ENCODE measurements at regions not wholly inside any gene's neighbourhood (a gene's known extent, or its start where the extent isn't known, plus 50 kb on each side); places are given as distances from the start of the nearest gene placed in this dataset.
"Not testable (repeated sequence)": the region's sequence is repeated elsewhere in the genome, so short reads cannot be mapped to it uniquely, and the experiment has no call there.

DNA sequence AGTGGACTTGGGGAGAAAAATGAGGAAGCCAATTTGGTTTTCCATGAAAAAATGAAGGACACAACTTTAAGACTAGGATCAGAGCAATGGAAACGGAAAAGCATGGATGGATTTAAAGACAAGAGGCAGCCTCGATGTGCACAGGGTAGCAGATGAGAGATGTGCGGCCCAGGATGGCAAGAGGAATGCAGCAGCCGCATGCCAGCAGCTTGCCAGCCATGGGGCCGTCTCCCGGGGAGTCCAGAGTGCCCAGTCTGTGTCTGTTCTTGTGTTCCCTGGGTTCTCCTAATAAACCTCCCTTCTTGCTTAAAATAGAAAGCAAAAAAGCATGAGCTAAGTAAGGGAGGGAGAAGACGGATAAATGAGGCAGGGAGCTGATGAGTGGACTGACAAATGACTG, 68.0 kb upstream of the IQSEC1 start:
- Histone ChIP-seq H3K9ac (ENCODE audit: low read depth, low read length) (no peak overlapping the region), H3K4me3 (ENCODE audit: low read depth, low read length) (no peak overlapping the region), H3K9me3 (ENCODE audit: control insufficient read depth, insufficient read depth, low read length) (no peaks in the 10 kb centered on the region), H3K36me3 (ENCODE audit: control insufficient read depth, insufficient read depth, low read length) (no peaks in the 10 kb centered on the region), H3K4me1 (ENCODE audit: control insufficient read depth, insufficient read depth, low read length) (no peaks in the 10 kb centered on the region), H3K27me3 (ENCODE audit: control insufficient read depth, insufficient read depth, low read length) (no peaks in the 10 kb centered on the region)

DNA sequence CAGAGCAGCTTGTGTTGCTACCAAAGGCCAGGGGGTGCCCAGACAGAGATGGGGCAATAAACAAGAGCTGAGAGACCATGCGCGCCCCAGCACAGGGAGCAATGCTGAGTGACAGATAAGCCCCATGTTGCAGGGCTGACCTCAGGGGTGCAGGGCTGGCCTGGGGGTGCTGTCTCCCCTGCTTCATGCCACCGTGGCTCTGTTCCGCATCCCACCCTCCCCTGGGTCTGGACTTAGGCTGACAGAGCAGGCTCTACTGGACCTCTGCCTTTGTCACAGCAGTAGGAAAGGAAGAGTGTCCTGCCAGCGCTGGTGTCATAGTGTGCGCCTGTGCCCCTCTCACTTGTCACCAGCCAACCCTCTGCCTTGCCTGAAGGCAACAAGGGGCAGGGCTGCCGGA, 67.4 kb upstream of the IQSEC1 start:
- H3K4me3 ChIP-seq (ENCODE audit: low read depth, low read length), result no peak overlapping the region
- no peaks in the 10 kb centered on the region for H3K27me3 ChIP-seq (ENCODE audit: control insufficient read depth, insufficient read depth, low read length)
- H3K4me1 ChIP-seq (ENCODE audit: control insufficient read depth, insufficient read depth, low read length), result no peaks in the 10 kb centered on the region
- no peaks in the 10 kb centered on the region for H3K9me3 ChIP-seq (ENCODE audit: control insufficient read depth, insufficient read depth, low read length)
- no peak overlapping the region for H3K9ac ChIP-seq (ENCODE audit: low read depth, low read length)
- no peaks in the 10 kb centered on the region for H3K36me3 ChIP-seq (ENCODE audit: control insufficient read depth, insufficient read depth, low read length)

DNA sequence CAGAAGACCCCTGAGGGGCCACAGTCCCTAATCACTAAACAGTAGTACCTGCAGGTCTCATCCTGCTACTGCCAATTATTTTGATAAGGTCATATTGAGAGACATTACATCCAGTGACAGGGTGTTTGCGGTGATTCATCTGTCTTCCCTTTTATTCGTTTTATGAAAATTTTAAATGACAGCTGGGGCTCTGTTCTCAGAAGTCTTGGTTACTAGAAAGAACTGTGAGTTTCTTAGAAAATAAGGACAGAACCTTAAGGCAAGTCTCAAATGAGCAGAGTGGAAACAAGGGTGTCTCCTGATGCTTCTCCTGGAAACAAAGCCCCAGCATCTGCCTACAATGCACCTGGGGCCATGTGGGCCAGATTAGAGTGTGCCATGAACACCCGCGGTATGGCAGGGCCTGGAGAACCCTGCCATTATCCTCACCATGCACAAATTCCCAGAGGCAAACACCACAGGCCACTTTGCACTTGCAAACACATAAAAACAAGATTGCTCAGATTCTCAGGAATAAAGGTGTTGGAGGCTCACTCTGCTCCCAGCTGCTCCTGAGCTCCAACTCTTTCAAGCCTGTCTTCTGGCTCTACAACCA, 66.3 kb upstream of the IQSEC1 start:
- H3K36me3 ChIP-seq (ENCODE audit: control insufficient read depth, insufficient read depth, low read length), result no peaks in the 10 kb centered on the region
- no peak overlapping the region for H3K9ac ChIP-seq (ENCODE audit: low read depth, low read length)
- no peak overlapping the region for H3K4me3 ChIP-seq (ENCODE audit: low read depth, low read length)
- no peaks in the 10 kb centered on the region for H3K27me3 ChIP-seq (ENCODE audit: control insufficient read depth, insufficient read depth, low read length)
- no peaks in the 10 kb centered on the region for H3K4me1 ChIP-seq (ENCODE audit: control insufficient read depth, insufficient read depth, low read length)
- H3K9me3 ChIP-seq (ENCODE audit: control insufficient read depth, insufficient read depth, low read length), result no peaks in the 10 kb centered on the region

DNA sequence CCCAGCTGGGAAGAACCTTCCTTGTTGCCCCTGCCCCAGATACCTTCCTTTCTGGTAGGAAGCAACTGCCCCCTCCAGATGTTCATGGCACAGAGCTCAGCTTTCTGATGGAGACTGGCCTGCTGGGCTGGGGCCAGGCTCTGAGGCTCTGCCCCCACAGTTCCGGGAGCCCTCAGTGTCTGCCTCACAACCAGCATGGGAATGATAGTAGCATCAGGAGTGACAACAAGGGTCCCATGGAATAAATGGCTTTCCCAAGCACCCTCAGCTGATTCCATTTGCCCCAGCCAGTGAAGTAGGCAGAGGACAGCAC, 65.6 kb upstream of the IQSEC1 start:
- Histone ChIP-seq H3K36me3 (ENCODE audit: control insufficient read depth, insufficient read depth, low read length) (no peaks in the 10 kb centered on the region), H3K9ac (ENCODE audit: low read depth, low read length) (no peak overlapping the region), H3K4me1 (ENCODE audit: control insufficient read depth, insufficient read depth, low read length) (no peaks in the 10 kb centered on the region), H3K27me3 (ENCODE audit: control insufficient read depth, insufficient read depth, low read length) (no peaks in the 10 kb centered on the region), H3K4me3 (ENCODE audit: low read depth, low read length) (no peak overlapping the region), H3K9me3 (ENCODE audit: control insufficient read depth, insufficient read depth, low read length) (no peaks in the 10 kb centered on the region)

DNA sequence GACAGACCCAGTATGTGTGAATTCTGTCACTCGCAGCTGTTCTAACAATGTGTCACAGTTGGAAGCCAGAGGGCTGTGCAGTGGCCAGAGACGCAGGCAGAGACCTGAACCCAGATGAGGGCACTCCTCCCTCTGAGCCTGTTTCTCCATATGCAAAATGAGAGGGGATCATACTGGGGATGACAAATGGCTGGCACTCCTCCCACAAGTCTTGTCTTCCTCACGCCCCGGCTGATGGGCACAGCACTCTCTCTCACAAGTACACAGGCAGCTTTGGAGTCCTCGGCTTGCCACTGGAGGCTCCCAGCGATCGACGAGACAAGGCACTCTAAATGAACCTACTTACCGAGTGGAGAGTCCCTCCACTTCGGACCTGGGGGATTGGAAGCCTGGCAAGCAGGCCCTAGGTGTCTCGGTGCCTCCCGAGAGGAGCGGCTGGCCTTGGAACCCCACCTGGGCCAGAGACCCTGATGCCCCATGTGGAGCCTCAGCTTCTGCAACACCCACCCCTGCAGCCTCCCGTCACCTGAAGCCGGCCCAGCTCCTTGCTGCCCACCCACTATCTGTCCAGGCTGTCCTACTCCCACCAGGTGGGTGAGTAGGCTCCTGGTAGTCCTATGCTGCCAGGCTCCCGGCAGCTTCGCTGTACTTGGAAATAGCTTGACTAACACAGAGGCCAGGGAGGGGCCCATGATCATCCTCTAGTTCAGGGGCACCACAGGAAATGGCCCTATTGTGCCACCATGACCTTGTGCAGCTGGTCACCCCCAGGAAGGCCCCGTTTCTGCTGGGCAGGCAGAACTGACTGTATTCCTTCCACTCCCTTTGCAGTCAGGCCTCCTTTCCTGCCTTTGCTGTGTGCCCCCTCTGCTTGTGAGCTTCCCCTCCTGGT, 65.0 kb upstream of the IQSEC1 start:
- H3K4me3 ChIP-seq (ENCODE audit: low read depth, low read length), result no peak overlapping the region
- no peaks in the 10 kb centered on the region for H3K27me3 ChIP-seq (ENCODE audit: control insufficient read depth, insufficient read depth, low read length)
- no peaks in the 10 kb centered on the region for H3K9me3 ChIP-seq (ENCODE audit: control insufficient read depth, insufficient read depth, low read length)
- H3K4me1 ChIP-seq (ENCODE audit: control insufficient read depth, insufficient read depth, low read length), result no peaks in the 10 kb centered on the region
- H3K36me3 ChIP-seq (ENCODE audit: control insufficient read depth, insufficient read depth, low read length), result no peaks in the 10 kb centered on the region
- no peak overlapping the region for H3K9ac ChIP-seq (ENCODE audit: low read depth, low read length)

DNA sequence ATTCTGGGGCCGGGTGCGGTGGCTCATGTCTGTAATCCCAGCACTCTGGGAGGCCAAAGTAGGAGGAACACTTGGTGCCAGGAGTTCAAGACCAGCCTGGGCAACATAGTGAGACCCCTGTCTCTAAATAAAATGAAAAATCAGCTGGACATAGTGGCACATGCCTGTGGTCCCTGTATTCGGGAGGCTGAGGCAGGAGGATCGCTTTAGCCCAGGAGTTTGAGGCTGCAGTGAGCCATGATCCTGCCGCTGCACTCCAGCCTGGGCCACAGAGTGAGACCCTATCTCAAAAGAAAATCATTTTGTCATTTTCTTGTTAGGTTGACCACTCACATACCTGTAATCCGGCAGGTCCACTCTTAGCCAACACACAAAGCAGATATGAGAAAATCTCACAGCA, 63.6 kb upstream of the IQSEC1 start:
- H3K27me3 ChIP-seq (ENCODE audit: control insufficient read depth, insufficient read depth, low read length); H3K4me3 ChIP-seq (ENCODE audit: low read depth, low read length); H3K9ac ChIP-seq (ENCODE audit: low read depth, low read length); H3K4me1 ChIP-seq (ENCODE audit: control insufficient read depth, insufficient read depth, low read length); H3K36me3 ChIP-seq (ENCODE audit: control insufficient read depth, insufficient read depth, low read length); H3K9me3 ChIP-seq (ENCODE audit: control insufficient read depth, insufficient read depth, low read length): not testable (repeated sequence)

DNA sequence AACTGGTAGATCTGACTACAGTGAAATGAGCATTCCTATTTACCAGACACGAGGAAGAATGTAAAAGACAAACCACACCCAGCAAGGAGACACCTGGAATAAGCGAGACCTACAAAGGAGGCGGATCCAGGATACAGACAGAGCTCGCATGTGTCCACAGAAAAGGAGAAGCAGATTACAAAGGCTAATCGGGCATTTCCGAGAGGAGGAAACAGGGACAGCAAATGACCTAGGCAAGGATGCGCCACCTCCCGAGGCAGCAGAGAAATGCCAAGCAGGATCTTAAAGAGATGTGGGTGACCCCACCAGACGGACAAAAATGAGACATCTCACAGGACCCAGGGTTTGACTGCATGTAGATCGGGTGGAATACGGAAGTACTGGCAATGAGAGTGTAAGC, 63.2 kb upstream of the IQSEC1 start:
- Histone ChIP-seq H3K9me3 (ENCODE audit: control insufficient read depth, insufficient read depth, low read length) (no peaks in the 10 kb centered on the region), H3K4me1 (ENCODE audit: control insufficient read depth, insufficient read depth, low read length) (no peaks in the 10 kb centered on the region), H3K36me3 (ENCODE audit: control insufficient read depth, insufficient read depth, low read length) (no peaks in the 10 kb centered on the region), H3K27me3 (ENCODE audit: control insufficient read depth, insufficient read depth, low read length) (no peaks in the 10 kb centered on the region), H3K9ac (ENCODE audit: low read depth, low read length) (no peak overlapping the region), H3K4me3 (ENCODE audit: low read depth, low read length) (no peak overlapping the region)

DNA sequence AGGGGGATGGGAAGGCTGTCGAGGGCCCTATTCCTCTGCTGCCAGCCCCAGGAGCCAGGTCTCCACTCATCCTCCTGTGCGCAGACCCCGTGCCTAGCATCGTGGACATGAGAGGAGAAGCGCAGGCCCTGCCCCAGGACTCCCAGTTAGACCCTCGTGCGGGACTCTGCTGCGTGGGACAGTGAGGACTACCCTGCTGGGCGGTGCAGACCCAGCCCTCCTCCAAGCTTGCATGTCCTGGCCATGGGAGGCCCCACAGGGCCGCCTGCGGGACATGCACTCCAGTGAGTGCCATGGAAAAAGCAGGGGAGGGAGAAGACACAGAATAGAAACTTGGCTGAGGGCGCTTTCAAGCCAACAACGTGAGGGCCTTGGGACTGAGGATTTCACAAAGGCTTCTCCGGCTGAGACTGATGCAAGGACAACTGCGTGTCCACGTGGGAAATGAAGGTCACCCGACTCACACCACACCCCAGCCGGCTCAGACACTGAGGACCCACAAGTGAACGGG, 62.6 kb upstream of the IQSEC1 start:
- Histone ChIP-seq H3K4me1 (ENCODE audit: control insufficient read depth, insufficient read depth, low read length) (no peaks in the 10 kb centered on the region), H3K36me3 (ENCODE audit: control insufficient read depth, insufficient read depth, low read length) (no peaks in the 10 kb centered on the region), H3K9me3 (ENCODE audit: control insufficient read depth, insufficient read depth, low read length) (no peaks in the 10 kb centered on the region), H3K9ac (ENCODE audit: low read depth, low read length) (no peak overlapping the region), H3K4me3 (ENCODE audit: low read depth, low read length) (no peak overlapping the region), H3K27me3 (ENCODE audit: control insufficient read depth, insufficient read depth, low read length) (no peaks in the 10 kb centered on the region)

DNA sequence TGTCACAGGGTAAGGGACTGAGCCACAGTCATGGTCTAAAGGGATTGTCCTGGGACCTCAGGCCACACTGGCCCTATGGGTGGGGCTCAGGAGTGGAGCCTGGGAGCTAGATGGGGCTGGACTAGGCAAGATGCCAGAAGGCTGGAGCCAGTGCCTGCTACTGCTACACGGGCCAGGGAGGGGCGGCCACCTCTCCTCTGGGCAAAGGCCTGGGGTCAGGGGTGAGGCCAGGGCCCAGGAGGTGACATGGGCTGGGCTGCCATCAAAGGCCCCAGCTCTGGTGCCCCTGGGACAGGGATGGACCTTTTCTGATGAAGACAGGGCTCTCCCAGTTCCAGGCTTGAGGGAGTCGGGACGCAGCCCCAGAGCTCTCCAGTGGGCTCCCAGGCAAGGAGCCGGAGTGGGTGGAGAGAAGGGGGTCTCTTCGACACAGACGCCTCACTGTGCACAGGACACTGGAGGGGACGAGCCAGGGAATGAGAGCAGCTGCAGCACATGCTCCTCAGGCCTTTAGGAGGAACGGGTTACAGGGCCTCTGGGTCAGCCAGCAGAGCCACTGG, 62.1 kb upstream of the IQSEC1 start:
- H3K9ac ChIP-seq (ENCODE audit: low read depth, low read length), result no peak overlapping the region
- H3K36me3 ChIP-seq (ENCODE audit: control insufficient read depth, insufficient read depth, low read length), result no peaks in the 10 kb centered on the region
- H3K9me3 ChIP-seq (ENCODE audit: control insufficient read depth, insufficient read depth, low read length), result no peaks in the 10 kb centered on the region
- H3K4me3 ChIP-seq (ENCODE audit: low read depth, low read length), result no peak overlapping the region
- no peaks in the 10 kb centered on the region for H3K4me1 ChIP-seq (ENCODE audit: control insufficient read depth, insufficient read depth, low read length)
- no peaks in the 10 kb centered on the region for H3K27me3 ChIP-seq (ENCODE audit: control insufficient read depth, insufficient read depth, low read length)

DNA sequence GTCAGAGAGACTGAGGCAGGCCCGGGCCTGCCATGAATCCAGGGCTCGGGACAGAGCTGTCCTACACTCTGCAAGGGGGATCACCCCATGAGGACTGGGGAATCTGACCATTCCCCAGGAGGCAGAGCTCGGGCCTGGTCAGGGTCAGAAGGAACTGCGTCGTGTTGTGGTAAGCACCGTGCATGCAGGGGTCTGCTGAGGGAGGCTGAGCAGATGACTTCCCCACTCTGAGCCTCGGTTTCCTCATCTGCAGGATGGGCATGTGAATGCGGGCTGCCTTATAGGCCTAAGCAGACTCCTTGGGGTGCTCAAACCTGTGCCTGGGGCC, 61.6 kb upstream of the IQSEC1 start:
- H3K9me3 ChIP-seq (ENCODE audit: control insufficient read depth, insufficient read depth, low read length), result no peaks in the 10 kb centered on the region
- H3K27me3 ChIP-seq (ENCODE audit: control insufficient read depth, insufficient read depth, low read length), result no peaks in the 10 kb centered on the region
- H3K4me3 ChIP-seq (ENCODE audit: low read depth, low read length), result no peak overlapping the region
- no peak overlapping the region for H3K9ac ChIP-seq (ENCODE audit: low read depth, low read length)
- no peaks in the 10 kb centered on the region for H3K4me1 ChIP-seq (ENCODE audit: control insufficient read depth, insufficient read depth, low read length)
- no peaks in the 10 kb centered on the region for H3K36me3 ChIP-seq (ENCODE audit: control insufficient read depth, insufficient read depth, low read length)

DNA sequence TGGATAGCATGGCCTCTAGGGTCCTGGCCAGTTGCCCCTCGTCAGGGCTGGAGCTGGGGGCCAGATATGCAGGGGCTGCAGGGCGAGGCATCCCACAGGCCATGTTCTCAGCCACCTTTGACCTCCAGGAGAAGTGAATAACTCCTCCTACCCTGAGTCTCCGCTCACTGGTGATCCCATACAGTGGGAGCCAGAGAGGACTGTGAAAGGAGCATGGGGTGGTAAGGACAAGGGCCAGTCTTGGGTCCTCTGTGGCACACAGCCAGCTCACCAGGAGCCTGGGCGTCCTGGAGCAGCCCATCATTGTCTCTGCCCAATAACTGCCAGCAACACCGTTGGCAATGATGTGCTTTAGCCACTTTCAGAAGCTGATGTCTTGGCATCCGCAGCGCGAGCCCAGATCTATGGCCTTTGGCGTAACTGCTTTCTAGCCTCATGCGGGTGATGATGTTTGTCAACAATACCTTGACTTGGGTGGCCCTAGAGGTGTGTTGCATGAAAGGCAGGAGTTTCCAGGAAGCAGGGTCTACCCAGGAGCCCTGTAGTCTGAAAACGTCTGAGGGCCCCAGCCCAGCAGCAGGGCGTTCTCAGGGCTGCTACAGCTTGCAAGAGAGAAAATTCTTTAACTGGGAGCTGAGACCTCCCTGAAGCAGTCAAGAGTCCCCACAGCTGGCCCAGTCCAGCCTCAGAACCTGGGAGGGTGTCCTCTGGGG, 61.1 kb upstream of the IQSEC1 start:
- no peaks in the 10 kb centered on the region for H3K4me1 ChIP-seq (ENCODE audit: control insufficient read depth, insufficient read depth, low read length)
- no peak overlapping the region for H3K9ac ChIP-seq (ENCODE audit: low read depth, low read length)
- no peaks in the 10 kb centered on the region for H3K36me3 ChIP-seq (ENCODE audit: control insufficient read depth, insufficient read depth, low read length)
- no peak overlapping the region for H3K4me3 ChIP-seq (ENCODE audit: low read depth, low read length)
- H3K27me3 ChIP-seq (ENCODE audit: control insufficient read depth, insufficient read depth, low read length), result no peaks in the 10 kb centered on the region
- no peaks in the 10 kb centered on the region for H3K9me3 ChIP-seq (ENCODE audit: control insufficient read depth, insufficient read depth, low read length)
